Stimulated activated effector memory CD8-positive, alpha-beta T cell treated with anti-CD3 and anti-CD28 coated beads, Interleukin-12 subunit alpha, Interleukin-12 subunit beta, amount 100 ng/mL, for 72 hours (primary cell): ENCODE measurements at regions not wholly inside any gene's neighbourhood (a gene's known extent, or its start where the extent isn't known, plus 50 kb on each side); places are given as distances from the start of the nearest gene placed in this dataset.

ENCODE experiments used
- ATAC-seq: fragments of 150-1000 bp; cut with Tn5 transposase; 2 replicates; pipeline ENCODE4 v1.10.0; 2021
- DNase-seq, 2 donors: peaks; one replicate each; pipeline ENCODE4 v3.0.0; 2021 to 2022; ENCODE audit warnings: low spot score in 2 of 2
- H3K27ac Mint-ChIP-seq: one replicate; pipeline ENCODE4 v1.8.0; 2022; ENCODE audit warnings: mild to moderate bottlenecking, mixed read lengths
- H3K36me3 Mint-ChIP-seq: one replicate; pipeline ENCODE4 v1.8.0; 2022; ENCODE audit warnings: mild to moderate bottlenecking, mixed read lengths
- H3K4me1 Mint-ChIP-seq: one replicate; pipeline ENCODE4 v1.8.0; 2022; ENCODE audit warnings: mixed read lengths
- H3K4me3 Mint-ChIP-seq: one replicate; pipeline ENCODE4 v1.8.0; 2022; ENCODE audit warnings: mild to moderate bottlenecking, mixed read lengths
- H3K9me3 Mint-ChIP-seq: one replicate; pipeline ENCODE4 v1.8.0; 2022; ENCODE audit warnings: mixed read lengths

GRCh38 chr4:186940476-186940875 is 216.8 kb upstream of the FAT1 start:
- Mint-ChIP-seq H3K4me3 (no peak overlapping the region), H3K4me1 (no peaks in the 10 kb centered on the region), H3K27ac (no peak overlapping the region), H3K36me3 (no peaks in the 10 kb centered on the region), H3K9me3 (peaks cover 18% of the 10 kb centered on the region)
- ATAC-seq (no peak), DNase-seq (no peak)

- no peaks in the 10 kb centered on the region for H3K4me1 Mint-ChIP-seq
- no peaks in the 10 kb centered on the region for H3K36me3 Mint-ChIP-seq
- no peak overlapping the region for H3K4me3 Mint-ChIP-seq
- H3K9me3 Mint-ChIP-seq: peaks cover 18% of the 10 kb centered on the region
- DNase-seq: no peak
- no peak overlapping the region for H3K27ac Mint-ChIP-seq
- ATAC-seq: no peak
These were observed 219.2 kb upstream of the FAT1 start for GRCh38 chr4:186942758-186943377.

- no peaks in the 10 kb centered on the region for H3K4me1 Mint-ChIP-seq
- no peaks in the 10 kb centered on the region for H3K36me3 Mint-ChIP-seq
- H3K27ac Mint-ChIP-seq: no peak overlapping the region
- no peak for ATAC-seq
- no peak overlapping the region for H3K4me3 Mint-ChIP-seq
- peaks cover 14% of the 10 kb centered on the region for H3K9me3 Mint-ChIP-seq
- no peak for DNase-seq
These were observed 219.8 kb upstream of the FAT1 start for GRCh38 chr4:186943411-186943810.

DNA sequence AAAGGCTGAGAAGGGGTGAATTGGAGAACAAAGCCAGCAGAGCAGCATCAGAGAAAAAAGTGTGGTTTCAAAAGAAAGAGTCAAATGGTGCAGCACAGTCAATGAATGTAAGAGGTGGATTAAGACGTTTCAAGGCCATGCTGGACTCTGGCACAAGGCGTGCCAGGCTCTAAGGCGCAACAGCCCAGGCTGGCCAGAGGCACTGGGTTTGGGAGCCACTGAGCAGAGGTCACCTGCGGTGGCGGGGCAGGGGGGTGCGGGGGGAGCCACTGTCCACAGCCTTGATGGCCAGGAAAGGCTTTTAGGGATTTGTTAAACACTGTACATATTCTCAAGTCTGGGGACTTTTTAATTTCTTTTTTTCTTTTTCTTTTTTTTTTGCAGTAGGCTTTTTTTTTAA is 222.5 kb upstream of the FAT1 start:
- Mint-ChIP-seq H3K4me1 (no peaks in the 10 kb centered on the region), H3K9me3 (peaks cover 10% of the 10 kb centered on the region), H3K4me3 (no peak overlapping the region), H3K36me3 (no peaks in the 10 kb centered on the region), H3K27ac (no peak overlapping the region)
- no peak for DNase-seq
- ATAC-seq: no peak

DNA sequence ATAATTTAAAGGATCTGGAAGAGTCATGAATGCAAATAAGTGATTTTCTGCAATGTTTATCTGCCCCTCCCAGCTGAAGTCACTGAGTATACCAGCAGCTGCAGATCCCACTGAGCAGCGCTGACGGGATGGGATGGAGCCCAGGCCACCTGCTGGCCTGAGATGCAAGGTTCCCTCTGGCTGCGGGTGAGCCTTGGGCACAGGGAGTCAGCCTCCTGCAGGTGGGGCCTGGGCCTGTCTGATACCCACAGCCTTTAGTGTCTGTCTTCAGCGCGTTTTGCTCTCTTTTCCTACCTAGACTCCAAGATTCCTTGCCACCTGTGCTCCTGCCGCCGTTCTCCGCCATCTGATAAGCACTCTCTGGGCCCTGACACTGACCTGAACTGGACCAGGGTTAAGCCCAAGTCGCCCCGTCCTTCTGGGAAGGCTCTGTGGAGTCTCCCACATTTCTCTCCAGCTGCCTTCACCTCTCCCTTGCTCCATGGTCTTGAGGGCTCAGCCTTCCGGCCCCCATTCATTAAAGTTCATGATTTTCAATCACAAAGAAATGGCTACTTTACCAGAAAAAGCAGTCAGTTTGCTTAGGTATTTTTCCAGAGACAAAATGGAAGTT is 223.1 kb upstream of the FAT1 start:
- Mint-ChIP-seq H3K27ac (no peak overlapping the region), H3K4me1 (no peaks in the 10 kb centered on the region), H3K9me3 (peaks cover 10% of the 10 kb centered on the region), H3K36me3 (no peaks in the 10 kb centered on the region), H3K4me3 (no peak overlapping the region)
- DNase-seq (no peak), ATAC-seq (no peak)

DNA sequence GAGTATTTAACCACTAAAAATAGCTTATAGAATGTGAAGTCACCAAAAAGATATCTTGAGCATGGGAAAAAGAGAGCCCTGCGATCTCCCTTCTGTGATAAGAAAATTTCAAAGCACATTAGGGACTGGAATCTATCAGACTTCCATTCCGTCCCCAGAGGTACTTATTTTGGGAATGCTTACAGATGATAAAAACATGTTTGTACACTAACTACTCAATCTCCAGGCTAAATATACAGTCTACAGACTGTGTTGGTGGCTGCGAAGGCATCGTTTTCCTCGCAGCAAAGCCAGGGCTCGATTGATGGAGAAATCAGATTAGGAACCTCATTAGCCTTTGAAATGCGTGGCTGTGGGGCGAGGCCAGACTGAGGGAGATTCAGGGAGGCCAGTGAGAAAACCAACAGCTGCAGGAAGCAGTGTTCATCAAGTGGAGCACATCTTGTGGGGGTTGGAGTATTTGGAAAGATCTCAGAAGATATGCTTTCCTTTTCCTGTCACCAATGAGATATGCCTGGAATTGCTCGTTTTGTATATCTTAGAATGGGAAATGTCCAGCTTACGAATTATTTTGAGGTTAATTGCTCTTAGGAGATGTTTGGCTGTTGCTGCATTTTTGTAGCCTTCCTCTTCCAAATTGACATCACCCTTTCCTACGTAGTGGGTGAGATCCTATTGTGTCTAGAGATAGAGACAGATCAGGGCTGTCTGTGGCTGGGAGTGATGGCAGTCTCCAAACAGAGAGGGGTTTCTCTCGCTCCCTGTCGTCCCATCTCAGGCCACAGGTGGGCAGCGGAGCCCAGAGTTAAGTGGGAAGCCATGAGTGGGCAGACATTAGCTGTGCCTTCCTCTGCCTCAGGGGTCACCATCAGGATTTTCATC is 224.9 kb upstream of the FAT1 start:
- H3K9me3 Mint-ChIP-seq: peaks cover 10% of the 10 kb centered on the region
- H3K27ac Mint-ChIP-seq: no peak overlapping the region
- H3K4me1 Mint-ChIP-seq: no peaks in the 10 kb centered on the region
- H3K4me3 Mint-ChIP-seq: no peak overlapping the region
- no peak for DNase-seq
- no peaks in the 10 kb centered on the region for H3K36me3 Mint-ChIP-seq
- no peak for ATAC-seq

- Mint-ChIP-seq H3K4me1 (no peaks in the 10 kb centered on the region), H3K27ac (no peak overlapping the region), H3K9me3 (peaks cover 3% of the 10 kb centered on the region), H3K36me3 (no peaks in the 10 kb centered on the region), H3K4me3 (no peak overlapping the region)
- DNase-seq (no peak), ATAC-seq (no peak)
These were observed 226.2 kb upstream of the FAT1 start for GRCh38 chr4:186949847-186950246.

DNA sequence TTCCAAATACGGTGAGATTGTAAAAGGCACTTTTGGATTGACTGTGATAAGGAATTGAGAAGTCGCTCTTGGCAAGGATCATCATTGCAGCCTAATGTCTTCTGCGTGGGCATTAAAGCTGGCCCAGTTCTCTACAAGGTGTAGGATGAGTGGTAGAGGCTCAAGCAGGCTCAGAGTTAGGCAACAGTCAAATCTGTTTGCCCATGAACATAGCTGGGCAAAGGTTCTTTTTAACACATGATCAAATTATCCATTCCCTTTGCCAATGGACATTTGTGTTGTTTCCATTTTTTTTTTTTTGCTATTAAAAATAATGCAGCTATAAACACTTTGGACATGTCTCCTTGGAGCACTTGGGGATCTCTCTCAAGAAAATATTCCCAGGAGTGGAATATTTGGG is 229.1 kb upstream of the FAT1 start:
- DNase-seq: no peak
- H3K4me1 Mint-ChIP-seq: no peaks in the 10 kb centered on the region
- no peak overlapping the region for H3K27ac Mint-ChIP-seq
- no peak overlapping the region for H3K4me3 Mint-ChIP-seq
- H3K36me3 Mint-ChIP-seq: no peaks in the 10 kb centered on the region
- no peak for ATAC-seq
- no peaks in the 10 kb centered on the region for H3K9me3 Mint-ChIP-seq

DNA sequence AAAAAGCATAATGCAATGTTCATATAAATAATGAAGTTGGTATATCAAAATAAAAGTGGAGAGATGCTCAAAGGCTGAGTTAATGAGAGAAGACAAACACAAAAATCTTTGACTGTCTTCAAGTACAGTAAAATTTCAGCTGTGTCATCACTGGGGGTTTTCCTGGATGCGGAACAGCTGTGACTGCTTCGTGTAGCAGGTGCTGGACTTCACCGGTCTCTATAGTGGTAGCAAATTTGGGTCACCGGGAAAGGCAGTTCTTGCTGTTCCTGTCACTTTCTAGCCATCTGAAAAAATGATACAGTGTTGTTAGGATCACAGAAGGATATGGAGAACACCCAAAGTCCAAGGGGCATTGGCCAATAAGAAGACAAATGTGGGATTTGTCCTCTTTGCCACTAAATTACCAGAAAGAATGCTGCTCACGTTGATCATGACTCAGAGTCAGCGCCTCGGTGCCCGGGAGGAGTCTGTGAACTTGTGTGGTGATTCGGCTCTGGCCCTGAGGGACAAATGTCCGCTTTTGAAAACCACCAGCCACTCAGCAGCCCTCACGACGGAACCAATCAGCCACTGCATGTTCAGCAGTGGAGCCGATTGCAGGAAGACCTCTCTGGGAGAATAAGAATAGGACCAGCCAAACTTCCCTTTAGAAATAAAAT is 230.1 kb upstream of the FAT1 start:
- no peaks in the 10 kb centered on the region for H3K36me3 Mint-ChIP-seq
- DNase-seq (no peak), ATAC-seq (no peak)
- no peaks in the 10 kb centered on the region for H3K4me1 Mint-ChIP-seq
- H3K9me3 Mint-ChIP-seq: no peaks in the 10 kb centered on the region
- no peak overlapping the region for H3K27ac Mint-ChIP-seq
- no peak overlapping the region for H3K4me3 Mint-ChIP-seq

- no peaks in the 10 kb centered on the region for H3K4me1 Mint-ChIP-seq
- H3K9me3 Mint-ChIP-seq: no peaks in the 10 kb centered on the region
- ATAC-seq (no peak), DNase-seq (no peak)
- H3K4me3 Mint-ChIP-seq: no peak overlapping the region
- H3K27ac Mint-ChIP-seq: no peak overlapping the region
- H3K36me3 Mint-ChIP-seq: no peaks in the 10 kb centered on the region
These were observed 230.9 kb upstream of the FAT1 start for GRCh38 chr4:186954509-186954908.

DNA sequence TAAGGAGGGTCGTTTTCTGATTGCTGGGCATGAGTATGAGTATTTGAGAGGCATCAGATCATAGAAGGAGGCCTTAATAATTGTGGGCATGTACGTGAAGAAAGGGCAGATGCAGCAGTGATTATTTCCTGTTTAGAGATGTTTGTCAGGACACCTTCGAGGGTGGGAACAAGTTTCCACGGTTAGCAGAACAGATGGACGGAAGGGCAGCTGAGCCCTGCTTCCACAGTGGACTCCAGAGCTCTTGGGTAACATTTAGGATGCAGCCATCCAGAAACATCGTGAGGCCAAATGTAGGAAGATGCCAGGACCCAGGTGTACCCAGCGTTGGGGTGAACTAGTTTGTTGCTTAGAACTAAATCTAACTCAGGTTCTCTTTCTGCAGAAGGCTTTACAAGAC is 231.3 kb upstream of the FAT1 start:
- Mint-ChIP-seq H3K9me3 (no peaks in the 10 kb centered on the region), H3K36me3 (no peaks in the 10 kb centered on the region), H3K27ac (no peak overlapping the region), H3K4me1 (no peaks in the 10 kb centered on the region), H3K4me3 (no peak overlapping the region)
- DNase-seq (no peak), ATAC-seq (no peak)

- H3K27ac Mint-ChIP-seq: no peak overlapping the region
- H3K4me1 Mint-ChIP-seq: no peaks in the 10 kb centered on the region
- ATAC-seq: no peak
- H3K36me3 Mint-ChIP-seq: no peaks in the 10 kb centered on the region
- DNase-seq: no peak
- no peak overlapping the region for H3K4me3 Mint-ChIP-seq
- no peaks in the 10 kb centered on the region for H3K9me3 Mint-ChIP-seq
These were observed 234.4 kb upstream of the FAT1 start for GRCh38 chr4:186957952-186958555.

DNA sequence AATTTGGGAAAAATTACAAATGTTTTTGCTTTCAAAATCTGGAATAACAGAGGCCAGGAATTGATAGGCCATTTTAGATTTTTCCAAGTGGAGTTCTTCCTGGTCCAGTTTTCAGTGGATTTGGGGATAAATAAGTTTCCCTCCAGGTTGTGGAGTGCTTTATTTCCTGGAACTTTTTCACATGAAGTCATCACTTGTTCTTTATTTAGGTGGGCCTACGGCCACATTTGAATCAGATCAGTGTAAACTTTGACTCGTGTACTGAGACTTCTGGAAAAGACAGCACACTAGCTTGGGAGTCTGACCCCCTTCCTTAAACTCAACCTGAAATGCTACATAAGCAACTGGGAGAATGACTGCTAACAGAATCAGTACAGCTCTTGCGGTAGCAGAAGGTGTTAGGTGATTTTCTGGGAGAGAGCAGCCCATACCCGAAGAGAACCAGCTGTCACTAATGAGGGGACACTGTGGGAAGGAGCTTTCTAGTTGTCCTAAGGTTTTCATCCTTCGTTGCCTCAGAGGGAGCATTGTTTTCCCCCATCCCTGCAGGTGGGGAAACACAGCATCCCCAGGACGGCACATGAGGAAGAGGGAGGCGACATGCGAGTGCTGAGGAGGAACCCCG is 235.2 kb upstream of the FAT1 start:
- Mint-ChIP-seq H3K4me3 (no peak overlapping the region), H3K9me3 (no peaks in the 10 kb centered on the region), H3K36me3 (no peaks in the 10 kb centered on the region), H3K4me1 (no peaks in the 10 kb centered on the region), H3K27ac (no peak overlapping the region)
- no peak for DNase-seq
- ATAC-seq: no peak

DNA sequence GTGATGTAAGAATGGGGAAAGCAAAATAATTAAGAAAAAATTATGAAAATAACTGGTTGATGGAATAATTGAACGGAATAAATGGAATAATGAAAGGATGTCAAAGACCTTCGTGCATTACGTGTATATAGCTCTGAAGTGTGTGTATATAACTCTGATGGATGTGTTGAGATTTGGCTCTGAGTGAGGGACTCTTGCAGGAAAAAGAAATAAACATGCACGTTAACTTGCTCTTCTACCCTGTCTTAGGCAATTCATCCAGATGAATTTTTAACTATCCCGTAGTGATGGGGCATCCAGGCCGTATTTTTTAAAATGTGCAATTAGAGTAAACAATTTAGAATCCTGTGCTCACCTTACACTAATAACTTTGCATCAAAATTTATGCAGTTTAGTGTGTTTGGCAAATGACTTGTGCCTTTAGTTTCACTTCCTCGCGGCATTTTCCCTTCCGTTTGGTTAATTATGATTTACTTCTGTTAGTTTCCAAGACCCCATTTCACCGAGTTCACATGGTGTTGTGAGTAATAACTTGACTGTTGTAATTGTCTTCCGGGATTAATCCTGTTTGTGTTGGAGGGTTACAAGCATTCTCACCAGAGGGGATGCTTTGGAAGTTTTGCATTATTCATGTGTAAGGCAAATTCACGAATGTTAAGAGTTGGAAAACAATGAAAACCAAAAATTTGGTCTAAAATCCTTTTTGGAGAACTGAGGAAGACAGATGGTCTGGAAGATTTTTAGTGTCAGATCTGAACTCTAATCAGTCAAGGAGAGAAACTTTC is 256.5 kb upstream of the FAT1 start:
- no peak for DNase-seq
- H3K27ac Mint-ChIP-seq: no peak overlapping the region
- no peaks in the 10 kb centered on the region for H3K4me1 Mint-ChIP-seq
- H3K36me3 Mint-ChIP-seq: no peaks in the 10 kb centered on the region
- H3K4me3 Mint-ChIP-seq: no peak overlapping the region
- peaks cover 4% of the 10 kb centered on the region for H3K9me3 Mint-ChIP-seq
- ATAC-seq: no peak
